ENCODE measurements at regions not wholly inside any gene's neighbourhood (a gene's known extent, or its start where the extent isn't known, plus 50 kb on each side); places are given as distances from the start of the nearest gene placed in this dataset.
A peak's percentile ranks its signal among the peaks of the same experiment; 100 is the strongest.
"Not testable (repeated sequence)": the region's sequence is repeated elsewhere in the genome, so short reads cannot be mapped to it uniquely, and the experiment has no call there.

GRCh38 chr2:192544371-192544955 lies 349.7 kb upstream of the TMEFF2 start:
- DNase-seq (ENCODE audit: low read depth in 4 of 4, low spot score in 1 of 4) = no peak

- DNase-seq (ENCODE audit: low read depth in 4 of 4, low spot score in 1 of 4) = not testable (repeated sequence)
Measured at GRCh38 chr2:192542148-192543066, 347.7 kb upstream of the TMEFF2 start.

GRCh38 chr2:192539306-192539705 lies 344.6 kb upstream of the TMEFF2 start:
- no peak for DNase-seq (ENCODE audit: low read depth in 4 of 4, low spot score in 1 of 4)

GRCh38 chr2:192536922-192537624 lies 342.3 kb upstream of the TMEFF2 start:
- DNase-seq (ENCODE audit: low read depth in 4 of 4, low spot score in 1 of 4) = no peak

GRCh38 chr2:192535956-192536921 lies 341.5 kb upstream of the TMEFF2 start:
- no peak for DNase-seq (ENCODE audit: low read depth in 4 of 4, low spot score in 1 of 4)

GRCh38 chr2:192534072-192534471 lies 339.3 kb upstream of the TMEFF2 start:
- no peak for DNase-seq (ENCODE audit: low read depth in 4 of 4, low spot score in 1 of 4)

GRCh38 chr2:192524642-192525251 lies 330.0 kb upstream of the TMEFF2 start:
- not testable (repeated sequence) for DNase-seq (ENCODE audit: low read depth in 4 of 4, low spot score in 1 of 4)

- not testable (repeated sequence) for DNase-seq (ENCODE audit: low read depth in 4 of 4, low spot score in 1 of 4)
Measured at GRCh38 chr2:192524214-192524613, 329.5 kb upstream of the TMEFF2 start.

- no peak for DNase-seq (ENCODE audit: low read depth in 4 of 4, low spot score in 1 of 4)
Measured at GRCh38 chr2:192515937-192516336, 321.2 kb upstream of the TMEFF2 start.

GRCh38 chr2:192513575-192513974 lies 318.8 kb upstream of the TMEFF2 start:
- DNase-seq (ENCODE audit: low read depth in 4 of 4, low spot score in 1 of 4) = no peak

- DNase-seq (ENCODE audit: low read depth in 4 of 4, low spot score in 1 of 4) = not testable (repeated sequence)
Measured at GRCh38 chr2:192507836-192508450, 313.2 kb upstream of the TMEFF2 start.

GRCh38 chr2:192500550-192501200 lies 305.9 kb upstream of the TMEFF2 start:
- DNase-seq (ENCODE audit: low read depth in 4 of 4, low spot score in 1 of 4) = peak in 1 of 4 experiments; percentile 7

GRCh38 chr2:192499476-192499875 lies 304.7 kb upstream of the TMEFF2 start:
- no peak for DNase-seq (ENCODE audit: low read depth in 4 of 4, low spot score in 1 of 4)

- no peak for DNase-seq (ENCODE audit: low read depth in 4 of 4, low spot score in 1 of 4)
Measured at GRCh38 chr2:192498747-192499146, 304.0 kb upstream of the TMEFF2 start.

- DNase-seq (ENCODE audit: low read depth in 4 of 4, low spot score in 1 of 4) = not testable (repeated sequence)
Measured at GRCh38 chr2:192488158-192488557, 293.4 kb upstream of the TMEFF2 start.

- DNase-seq (ENCODE audit: low read depth in 4 of 4, low spot score in 1 of 4) = no peak
Measured at GRCh38 chr2:192487636-192488035, 292.9 kb upstream of the TMEFF2 start.

GRCh38 chr2:192484903-192485302 lies 290.2 kb upstream of the TMEFF2 start:
- DNase-seq (ENCODE audit: low read depth in 4 of 4, low spot score in 1 of 4) = no peak

- DNase-seq (ENCODE audit: low read depth in 4 of 4, low spot score in 1 of 4) = no peak
Measured at GRCh38 chr2:192480984-192481383, 286.3 kb upstream of the TMEFF2 start.

GRCh38 chr2:192473331-192473730 lies 278.6 kb upstream of the TMEFF2 start:
- DNase-seq (ENCODE audit: low read depth in 4 of 4, low spot score in 1 of 4) = no peak
